ENCODE measurements at regions not wholly inside any gene's neighbourhood (a gene's known extent, or its start where the extent isn't known, plus 50 kb on each side); places are given as distances from the start of the nearest gene placed in this dataset.

DNA sequence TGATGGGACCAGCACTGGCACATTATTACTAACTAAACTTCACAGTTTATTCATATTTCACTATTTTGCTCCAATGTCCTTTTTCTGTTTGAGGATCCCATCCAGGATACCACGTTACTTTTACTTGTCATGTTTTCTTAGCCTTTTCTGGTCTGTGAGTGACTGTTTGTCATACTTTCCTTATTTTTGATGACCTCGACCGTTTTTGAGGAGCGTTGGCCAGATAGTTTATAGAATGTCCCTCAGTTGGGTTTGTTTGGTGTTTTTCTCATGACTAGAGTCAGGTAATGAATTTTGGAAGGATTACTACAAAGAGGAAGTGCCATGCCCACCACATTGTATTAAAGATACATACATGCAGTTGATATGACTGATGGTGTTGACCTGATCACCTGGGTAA, 199.4 kb upstream of the CCND2 start:
- Mint-ChIP-seq H3K4me3 (no peak overlapping the region), H3K4me1 (no peaks in the 10 kb centered on the region), H3K27me3 (peaks cover 5% of the 10 kb centered on the region), H3K27ac (no peak overlapping the region), H3K36me3 (ENCODE audit: low read depth) (peaks cover 3% of the 10 kb centered on the region), H3K9me3 (ENCODE audit: low read depth) (peaks cover 2% of the 10 kb centered on the region)
- ATAC-seq (no peak), DNase-seq (no peak)
- ChIA-PET CTCF (interaction anchor here (1.7 kb wide), 1 partner anchor 188 kb away, joined by 4 read pairs; no protein-coding TSS in a partner anchor), POLR2A (no interaction called here)
- intact Hi-C loops (cut with DNase I, micrococcal nuclease): no loop called here

DNA sequence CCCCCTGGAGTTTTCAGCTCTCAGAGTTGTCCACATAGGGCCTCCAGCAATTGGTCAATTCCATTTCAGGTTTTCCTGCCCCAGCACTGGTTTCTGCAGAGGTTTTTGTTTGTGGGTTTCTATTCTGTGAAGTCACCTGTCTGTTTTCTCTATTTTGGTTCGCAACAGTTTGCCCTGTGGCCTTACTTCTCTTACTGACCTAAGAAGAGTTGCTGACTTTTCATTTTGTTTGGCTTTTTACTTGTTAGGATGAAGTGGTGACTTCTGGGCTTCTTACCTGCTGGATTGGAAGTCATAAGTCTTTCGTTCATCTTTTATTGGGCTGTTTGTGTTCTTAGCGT, 196.4 kb upstream of the PARP11 start:
- ATAC-seq (no peak), DNase-seq (no peak)
- intact Hi-C loops (cut with DNase I, micrococcal nuclease): no loop called here
- H3K36me3 Mint-ChIP-seq (ENCODE audit: low read depth): no peaks in the 10 kb centered on the region
- H3K27me3 Mint-ChIP-seq: peaks cover 2% of the 10 kb centered on the region
- no peaks in the 10 kb centered on the region for H3K9me3 Mint-ChIP-seq (ENCODE audit: low read depth)
- H3K4me3 Mint-ChIP-seq: no peak overlapping the region
- no peak overlapping the region for H3K27ac Mint-ChIP-seq
- CTCF ChIA-PET: interaction anchor here (2.6 kb wide), 1 partner anchor 15 kb away, joined by 7 read pairs; no protein-coding TSS in a partner anchor
- POLR2A ChIA-PET: interaction anchor here (0.7 kb wide), 1 partner anchor 562 kb away, joined by 3 read pairs; no protein-coding TSS in a partner anchor
- H3K4me1 Mint-ChIP-seq: peaks cover 3% of the 10 kb centered on the region

DNA sequence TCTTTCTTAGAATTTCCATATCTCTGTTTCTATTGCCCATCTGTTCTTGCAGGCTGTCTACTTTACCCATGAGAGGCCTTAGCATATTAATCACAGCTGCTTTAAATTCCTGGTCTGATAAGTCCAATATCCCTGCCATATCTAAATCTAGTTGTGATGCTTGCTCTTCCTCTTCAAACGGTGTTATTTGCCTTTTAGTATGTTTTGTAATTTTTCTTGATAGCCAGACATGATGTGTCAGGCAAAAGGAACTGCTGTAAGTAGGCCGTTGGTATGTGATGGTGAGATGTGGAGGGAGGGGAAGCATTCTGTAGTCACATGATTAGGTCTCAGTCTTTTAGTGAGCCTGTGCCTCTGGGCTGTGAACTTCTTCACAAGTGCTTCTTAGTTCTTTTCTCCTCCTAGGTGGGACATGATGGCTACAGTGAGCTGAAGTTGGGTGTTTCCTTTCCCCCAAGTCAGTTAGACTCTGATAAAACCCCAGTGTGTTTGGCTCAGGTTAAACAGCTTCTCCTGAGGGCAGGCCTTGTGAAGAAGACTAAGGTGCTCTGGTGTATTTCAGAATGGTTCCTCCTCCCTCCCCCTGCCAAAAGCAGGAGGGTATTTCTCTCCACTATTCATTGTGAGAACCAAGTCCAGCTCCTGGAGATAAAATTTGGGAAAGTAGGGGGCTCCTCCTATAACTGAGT, 195.9 kb upstream of the PARP11 start:
- H3K27ac Mint-ChIP-seq: no peak overlapping the region
- H3K9me3 Mint-ChIP-seq (ENCODE audit: low read depth): no peaks in the 10 kb centered on the region
- H3K4me1 Mint-ChIP-seq: peaks cover 7% of the 10 kb centered on the region
- H3K27me3 Mint-ChIP-seq: peaks cover 1% of the 10 kb centered on the region
- intact Hi-C loops (cut with DNase I, micrococcal nuclease): no loop called here
- ATAC-seq (no peak), DNase-seq (no peak)
- ChIA-PET POLR2A (interaction anchor here (0.7 kb wide), 1 partner anchor 561 kb away, joined by 3 read pairs; no protein-coding TSS in a partner anchor), CTCF (interaction anchor here (0.5 to 2.6 kb wide), 3 partner anchors 11 to 1329 kb away, joined by 3 to 7 read pairs (median 3); no protein-coding TSS in a partner anchor)
- H3K4me3 Mint-ChIP-seq: no peak overlapping the region
- H3K36me3 Mint-ChIP-seq (ENCODE audit: low read depth): no peaks in the 10 kb centered on the region

DNA sequence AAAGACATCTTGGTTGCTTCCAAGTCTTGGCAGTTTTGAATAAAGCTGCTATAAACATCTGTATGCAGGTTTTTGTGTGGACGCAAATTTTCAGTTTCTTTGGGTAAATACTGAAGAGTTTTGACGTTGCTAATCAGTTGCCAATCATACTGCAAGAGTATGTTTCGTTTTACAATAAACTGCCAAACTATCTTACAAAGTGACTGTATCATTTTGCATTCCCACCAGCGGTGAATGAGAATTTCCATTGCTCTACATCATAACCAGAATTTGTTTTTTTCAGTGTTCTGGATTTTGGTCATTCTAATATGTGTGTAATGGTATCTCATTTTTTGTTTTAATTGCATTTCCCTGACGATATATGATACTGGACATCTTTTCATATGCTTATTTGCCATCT, 190.8 kb upstream of the PARP11 start:
- H3K4me3 Mint-ChIP-seq: no peak overlapping the region
- no peaks in the 10 kb centered on the region for H3K9me3 Mint-ChIP-seq (ENCODE audit: low read depth)
- ChIA-PET POLR2A (no interaction called here), CTCF (no interaction called here)
- ATAC-seq: peak; percentile 70
- H3K4me1 Mint-ChIP-seq: peaks cover 22% of the 10 kb centered on the region
- peaks cover 3% of the 10 kb centered on the region for H3K36me3 Mint-ChIP-seq (ENCODE audit: low read depth)
- H3K27ac Mint-ChIP-seq: peak overlapping the region; percentile 64
- no peak for DNase-seq
- intact Hi-C loops (cut with DNase I, micrococcal nuclease): loop anchor here (1.0 to 5.0 kb wide), 3 partner anchors 29 to 82 kb away; no protein-coding TSS in a partner anchor
- no peaks in the 10 kb centered on the region for H3K27me3 Mint-ChIP-seq

DNA sequence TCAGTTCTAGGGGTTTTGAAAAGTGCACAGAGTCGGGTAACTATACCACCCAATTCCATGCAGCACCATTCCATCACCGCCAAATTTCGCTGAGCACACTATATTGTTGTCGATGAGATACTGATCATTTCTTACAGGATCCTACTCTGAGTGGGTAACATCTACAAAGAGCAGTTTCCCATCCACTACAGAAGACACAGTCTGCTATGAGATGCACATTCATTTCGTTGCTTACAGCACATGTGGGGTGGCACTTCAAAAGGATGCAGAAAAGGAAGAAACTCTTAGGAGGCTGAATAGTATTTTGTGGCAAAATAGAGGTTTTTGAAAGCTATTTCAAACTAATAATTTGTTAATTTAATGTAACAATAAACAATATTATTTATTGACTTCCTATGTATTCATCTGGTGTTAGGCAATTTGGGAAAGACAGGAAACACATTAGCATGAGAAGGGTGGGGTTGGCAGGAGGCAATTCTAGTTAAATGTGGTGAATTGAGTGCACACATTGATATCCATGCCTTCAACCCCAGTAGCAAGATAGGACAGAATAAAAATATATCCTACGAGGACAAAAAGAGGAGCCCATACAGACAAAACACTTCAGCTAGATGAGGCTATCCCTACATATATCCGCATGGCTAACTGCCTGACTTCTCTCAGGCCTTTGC, 186.8 kb upstream of the PARP11 start:
- no peak overlapping the region for H3K27ac Mint-ChIP-seq
- no peak overlapping the region for H3K4me3 Mint-ChIP-seq
- ChIA-PET CTCF (no interaction called here), POLR2A (no interaction called here)
- peak; percentile 53 for ATAC-seq
- no peaks in the 10 kb centered on the region for H3K9me3 Mint-ChIP-seq (ENCODE audit: low read depth)
- no peak for DNase-seq
- no peaks in the 10 kb centered on the region for H3K27me3 Mint-ChIP-seq
- peaks cover 3% of the 10 kb centered on the region for H3K36me3 Mint-ChIP-seq (ENCODE audit: low read depth)
- intact Hi-C loops (cut with DNase I, micrococcal nuclease): loop anchor here in 1 of 2 experiments (5.0 kb wide), 1 partner anchor 47 kb away; no protein-coding TSS in a partner anchor
- H3K4me1 Mint-ChIP-seq: peaks cover 39% of the 10 kb centered on the region

DNA sequence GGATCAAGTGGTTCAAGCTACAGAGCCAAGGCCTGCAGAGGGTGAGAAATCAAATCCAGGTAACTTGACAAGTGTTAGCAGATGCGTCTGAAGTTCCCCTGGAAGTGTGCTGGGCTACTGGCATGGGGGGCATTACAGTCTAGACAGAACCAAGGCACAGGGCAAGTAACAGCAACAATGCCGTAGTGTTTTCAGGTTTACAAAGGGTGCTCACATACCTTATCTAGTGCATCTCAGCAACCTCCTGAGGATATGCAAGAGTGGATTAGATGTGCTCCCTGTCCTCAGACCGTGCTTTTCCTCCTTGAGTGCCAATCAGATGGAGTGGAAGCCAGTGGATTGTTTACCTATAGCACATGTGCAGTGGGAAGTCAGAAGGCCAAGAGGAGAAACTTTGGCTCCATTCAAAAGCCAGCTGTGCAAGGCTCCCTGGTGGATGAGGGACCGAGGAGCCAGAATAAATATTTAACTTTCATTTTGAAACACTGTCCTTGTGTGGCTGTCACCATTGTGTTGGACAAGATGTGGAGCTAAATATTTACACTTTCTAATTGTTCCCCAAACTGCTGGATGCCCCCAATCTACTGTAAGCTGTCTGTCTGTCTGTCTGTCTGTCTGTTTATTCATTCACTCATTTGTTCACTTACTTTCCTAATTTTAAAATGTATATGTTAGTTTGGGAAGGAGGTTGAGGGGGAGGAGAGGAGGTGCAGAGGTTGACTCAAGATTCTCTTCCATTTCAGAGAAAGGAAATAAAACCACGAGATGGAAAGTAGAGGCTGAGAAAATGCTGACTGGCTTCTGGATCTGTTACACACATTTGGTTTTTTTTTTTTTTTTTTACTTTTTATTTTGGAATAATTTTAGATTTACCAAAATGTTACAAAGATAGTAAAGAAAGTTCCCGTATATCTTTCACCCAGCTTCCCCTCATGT, 184.0 kb upstream of the PARP11 start:
- peak; percentile 71 for ATAC-seq
- H3K27me3 Mint-ChIP-seq: no peaks in the 10 kb centered on the region
- DNase-seq: no peak
- peak overlapping the region; percentile 12 for H3K4me3 Mint-ChIP-seq
- ChIA-PET POLR2A (interaction anchor here (0.7 to 0.8 kb wide), 2 partner anchors 19 to 50 kb away, joined by 3 to 4 read pairs; no protein-coding TSS in a partner anchor), CTCF (interaction anchor here (0.8 to 1.1 kb wide), 5 partner anchors 9 to 123 kb away, joined by 3 to 4 read pairs (median 3); no protein-coding TSS in a partner anchor)
- H3K27ac Mint-ChIP-seq: peak overlapping the region; percentile 79
- no peaks in the 10 kb centered on the region for H3K36me3 Mint-ChIP-seq (ENCODE audit: low read depth)
- H3K4me1 Mint-ChIP-seq: peaks cover 25% of the 10 kb centered on the region
- intact Hi-C loops (cut with DNase I, micrococcal nuclease): no loop called here
- H3K9me3 Mint-ChIP-seq (ENCODE audit: low read depth): no peaks in the 10 kb centered on the region

DNA sequence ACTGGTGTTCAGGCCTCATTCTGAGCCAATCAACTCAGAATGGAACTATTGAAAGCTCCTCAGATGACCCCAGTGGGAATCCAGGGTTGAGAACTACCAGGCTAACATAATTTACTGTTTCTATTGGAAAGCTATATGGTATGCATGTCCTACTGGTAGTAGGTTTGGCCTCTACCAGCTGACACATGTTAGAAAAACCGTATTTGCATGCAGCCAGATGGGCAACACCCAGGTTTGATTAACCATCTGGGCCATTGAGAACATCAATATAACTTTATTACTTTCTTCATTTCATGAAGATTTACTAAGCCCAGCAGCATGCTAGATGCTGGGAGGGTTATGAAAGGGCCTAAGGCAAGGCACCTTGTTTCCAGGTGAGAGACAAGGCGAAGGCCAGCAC, 181.4 kb upstream of the PARP11 start:
- peaks cover 26% of the 10 kb centered on the region for H3K4me1 Mint-ChIP-seq
- no peak for DNase-seq
- intact Hi-C loops (cut with DNase I, micrococcal nuclease): no loop called here
- H3K4me3 Mint-ChIP-seq: no peak overlapping the region
- POLR2A ChIA-PET: no interaction called here
- H3K36me3 Mint-ChIP-seq (ENCODE audit: low read depth): no peaks in the 10 kb centered on the region
- H3K27me3 Mint-ChIP-seq: no peaks in the 10 kb centered on the region
- no peak overlapping the region for H3K27ac Mint-ChIP-seq
- no peak for ATAC-seq
- CTCF ChIA-PET: interaction anchor here (1.0 to 2.3 kb wide), 3 partner anchors 15 to 170 kb away, joined by 3 to 7 read pairs (median 5); no protein-coding TSS in a partner anchor
- H3K9me3 Mint-ChIP-seq (ENCODE audit: low read depth): no peaks in the 10 kb centered on the region

DNA sequence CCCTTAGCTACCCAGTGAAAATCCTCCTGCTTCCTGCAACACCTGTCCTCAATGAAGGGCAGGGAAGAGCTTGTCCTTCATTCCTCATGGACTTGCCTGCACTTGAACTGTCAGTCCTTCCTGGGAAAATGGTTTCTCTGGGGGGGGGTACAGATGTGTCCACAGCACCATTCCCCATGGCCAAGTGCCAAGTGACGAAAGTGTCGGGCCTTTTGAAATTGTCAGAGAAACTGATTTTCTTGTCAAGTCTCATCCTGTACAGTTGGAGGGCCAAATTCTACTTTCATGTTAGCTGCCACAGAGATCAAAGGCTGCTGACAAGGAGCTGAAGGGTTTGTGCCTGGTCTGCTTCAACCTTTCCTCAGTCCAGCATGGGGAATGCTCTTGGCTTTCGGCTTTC, 179.5 kb upstream of the PARP11 start:
- DNase-seq (no peak), ATAC-seq (no peak)
- H3K27ac Mint-ChIP-seq: no peak overlapping the region
- no peaks in the 10 kb centered on the region for H3K27me3 Mint-ChIP-seq
- ChIA-PET CTCF (no interaction called here), POLR2A (no interaction called here)
- no peak overlapping the region for H3K4me3 Mint-ChIP-seq
- H3K36me3 Mint-ChIP-seq (ENCODE audit: low read depth): no peaks in the 10 kb centered on the region
- no peaks in the 10 kb centered on the region for H3K9me3 Mint-ChIP-seq (ENCODE audit: low read depth)
- intact Hi-C loops (cut with DNase I, micrococcal nuclease): no loop called here
- peaks cover 12% of the 10 kb centered on the region for H3K4me1 Mint-ChIP-seq

DNA sequence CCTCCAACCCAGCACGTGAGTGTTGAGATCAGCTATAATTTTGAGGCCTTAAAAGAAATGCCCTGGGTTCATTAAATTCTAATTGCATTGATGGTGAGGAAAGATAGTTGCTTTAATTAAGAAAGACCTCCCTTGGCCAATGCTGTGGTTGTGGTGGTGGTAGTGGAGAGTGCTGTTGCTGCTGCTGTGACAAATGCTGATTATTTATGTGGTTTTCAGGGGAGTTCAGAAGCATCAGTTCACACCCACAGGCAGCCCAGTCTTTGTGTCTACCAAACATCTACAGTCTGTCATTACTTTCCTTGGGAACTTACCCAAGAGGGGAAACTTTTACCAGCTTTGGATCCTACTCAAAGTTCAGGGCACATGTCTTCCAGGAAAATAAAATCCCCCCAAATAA, 178.4 kb upstream of the PARP11 start:
- Mint-ChIP-seq H3K9me3 (ENCODE audit: low read depth) (no peaks in the 10 kb centered on the region), H3K4me3 (no peak overlapping the region), H3K36me3 (ENCODE audit: low read depth) (no peaks in the 10 kb centered on the region), H3K27ac (no peak overlapping the region), H3K27me3 (no peaks in the 10 kb centered on the region), H3K4me1 (peaks cover 6% of the 10 kb centered on the region)
- ChIA-PET POLR2A (no interaction called here), CTCF (interaction anchor here (0.7 to 0.9 kb wide), 3 partner anchors 11 to 35 kb away, joined by 3 to 5 read pairs (median 4); no protein-coding TSS in a partner anchor)
- no peak for ATAC-seq
- no peak for DNase-seq
- intact Hi-C loops (cut with DNase I, micrococcal nuclease): no loop called here

DNA sequence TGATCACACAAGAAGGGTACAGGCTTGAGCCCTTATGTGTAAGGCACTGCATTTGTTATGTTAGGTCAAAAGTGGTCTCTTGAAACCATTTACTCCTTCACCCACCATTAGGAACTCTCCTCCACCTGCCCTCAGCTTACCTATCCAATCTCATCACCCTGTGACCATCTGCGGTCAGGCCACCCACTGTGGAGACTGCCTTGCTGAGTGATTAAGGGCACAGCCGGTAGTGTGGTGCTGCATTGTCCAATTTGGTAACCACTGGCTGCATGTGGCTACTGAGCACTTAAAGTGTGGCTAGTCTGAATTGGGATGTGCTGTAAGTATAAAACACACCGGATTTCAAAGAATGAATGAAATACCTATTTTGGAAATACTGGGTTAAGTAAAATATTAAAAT, 177.1 kb upstream of the PARP11 start:
- Mint-ChIP-seq H3K36me3 (ENCODE audit: low read depth) (no peaks in the 10 kb centered on the region), H3K4me1 (peaks cover 6% of the 10 kb centered on the region), H3K27me3 (no peaks in the 10 kb centered on the region), H3K4me3 (no peak overlapping the region), H3K27ac (no peak overlapping the region), H3K9me3 (ENCODE audit: low read depth) (no peaks in the 10 kb centered on the region)
- DNase-seq (no peak), ATAC-seq (no peak)
- intact Hi-C loops (cut with DNase I, micrococcal nuclease): no loop called here
- ChIA-PET CTCF (no interaction called here), POLR2A (no interaction called here)

DNA sequence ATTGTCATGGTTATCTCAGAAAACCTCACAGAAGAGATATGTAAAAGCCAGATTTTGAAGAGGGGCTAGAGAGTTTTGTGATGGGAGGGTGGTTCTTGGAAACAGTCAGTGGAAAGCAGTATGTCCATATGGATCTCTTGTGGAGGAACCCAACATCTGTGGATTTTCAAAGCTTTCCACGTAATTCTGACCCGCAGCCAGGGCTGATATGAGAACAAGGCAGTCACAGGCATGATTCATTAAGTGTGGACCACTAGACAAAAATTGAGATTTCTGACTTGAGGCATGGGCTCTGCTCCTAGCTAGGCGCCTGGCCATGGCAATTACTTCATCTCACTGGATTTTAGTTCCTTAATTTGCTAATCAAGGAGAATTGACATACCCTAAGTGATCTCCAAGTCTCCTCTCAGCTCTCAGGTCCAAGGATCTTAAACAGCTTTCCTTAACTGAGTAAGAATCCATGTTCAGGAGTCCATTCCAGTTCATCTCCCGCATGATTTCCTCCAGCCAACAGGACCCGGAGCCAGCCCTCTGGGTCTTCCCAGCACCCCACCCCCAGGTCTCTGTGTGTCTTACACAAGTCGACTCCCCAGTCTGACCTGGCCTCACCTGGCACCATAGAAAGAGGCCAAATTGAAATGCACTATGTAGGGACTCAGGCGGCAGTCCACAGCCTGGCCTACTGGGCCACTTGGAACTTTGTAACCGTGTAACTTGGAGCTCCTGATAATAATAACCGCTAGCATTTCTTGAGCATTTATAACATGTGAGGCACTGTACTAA, 176.3 kb upstream of the PARP11 start:
- H3K4me3 Mint-ChIP-seq: no peak overlapping the region
- intact Hi-C loops (cut with DNase I, micrococcal nuclease): no loop called here
- ChIA-PET POLR2A (no interaction called here), CTCF (no interaction called here)
- H3K9me3 Mint-ChIP-seq (ENCODE audit: low read depth): no peaks in the 10 kb centered on the region
- no peaks in the 10 kb centered on the region for H3K36me3 Mint-ChIP-seq (ENCODE audit: low read depth)
- H3K27me3 Mint-ChIP-seq: no peaks in the 10 kb centered on the region
- H3K4me1 Mint-ChIP-seq: peaks cover 6% of the 10 kb centered on the region
- ATAC-seq (no peak), DNase-seq (no peak)
- no peak overlapping the region for H3K27ac Mint-ChIP-seq
